Loucy (cell line): ENCODE measurements at regions not wholly inside any gene's neighbourhood (a gene's known extent, or its start where the extent isn't known, plus 50 kb on each side); places are given as distances from the start of the nearest gene placed in this dataset.

Source experiments
- H2AFZ ChIP-seq: fragments of 200-600 bp; sonication (generic); 2 replicates; pipeline ENCODE4 v1.6.0; 2016; ENCODE audit warnings: antibody characterized with exemption, mild to moderate bottlenecking, low read length, moderate library complexity
- H3F3A ChIP-seq: fragments of 200-600 bp; 2 replicates; pipeline ENCODE4 v1.6.0; 2016; ENCODE audit warnings: antibody characterized with exemption, low read depth, mild to moderate bottlenecking
- H3K27me3 ChIP-seq: fragments of 200-600 bp; sonication (generic); 2 replicates; pipeline ENCODE4 v1.6.1; 2014; ENCODE audit warnings: low read length, mild to moderate bottlenecking; ENCODE audit not compliant: insufficient read depth, poor library complexity, severe bottlenecking
- H3K36me3 ChIP-seq: fragments of 200-600 bp; sonication (generic); 2 replicates; pipeline ENCODE4 v1.6.1; 2016; ENCODE audit warnings: low read length; ENCODE audit not compliant: insufficient read depth
- H3K4me1 ChIP-seq: fragments of 200-600 bp; sonication (generic); 2 replicates; pipeline ENCODE4 v1.5.1; 2014; ENCODE audit warnings: low read length, mild to moderate bottlenecking; ENCODE audit not compliant: insufficient read depth, poor library complexity, severe bottlenecking
- H3K4me2 ChIP-seq: fragments of 200-600 bp; sonication (generic); 2 replicates; pipeline ENCODE4 v1.6.0; 2014; ENCODE audit warnings: antibody characterized with exemption, low read length, low read depth, mild to moderate bottlenecking; ENCODE audit not compliant: poor library complexity, severe bottlenecking
- H3K4me3 ChIP-seq: fragments of 200-600 bp; sonication (generic); 2 replicates; pipeline ENCODE4 v1.5.1; 2014; ENCODE audit warnings: low read length, mild to moderate bottlenecking, mixed read lengths; ENCODE audit not compliant: poor library complexity, severe bottlenecking
- H3K79me2 ChIP-seq: fragments of 200-600 bp; sonication (generic); 2 replicates; pipeline ENCODE4 v1.6.1; 2014; ENCODE audit warnings: low read length; ENCODE audit not compliant: insufficient read depth
- H3K9ac ChIP-seq: fragments of 200-600 bp; sonication (generic); 2 replicates; pipeline ENCODE4 v1.6.0; 2014; ENCODE audit warnings: mild to moderate bottlenecking, low read depth, low read length, moderate library complexity; ENCODE audit not compliant: poor library complexity, severe bottlenecking
- H3K9me2 ChIP-seq: fragments of 200-600 bp; sonication (generic); replicated peaks from 2 replicates; pipeline ENCODE4 v1.6.1; 2016; ENCODE audit warnings: low read depth, low read length, mixed read lengths
- H3K9me3 ChIP-seq: fragments of 200-600 bp; sonication (generic); 2 replicates; pipeline ENCODE4 v1.6.1; 2014; ENCODE audit warnings: mild to moderate bottlenecking, antibody characterized with exemption, low read length, low read depth; ENCODE audit not compliant: insufficient read depth
- H4K20me1 ChIP-seq: fragments of 200-600 bp; sonication (generic); 2 replicates; pipeline ENCODE4 v1.6.0; 2014; ENCODE audit warnings: antibody characterized with exemption, low read length, mild to moderate bottlenecking; ENCODE audit not compliant: insufficient read depth, poor library complexity, severe bottlenecking
- CTCF ChIP-seq: fragments of 200-600 bp; sonication (generic); conservative IDR thresholded peaks from 2 replicates; pipeline ENCODE4 v1.5.1; 2014; ENCODE audit warnings: mild to moderate bottlenecking, antibody characterized with exemption, low read length
- EZH2phosphoT487 ChIP-seq: fragments of 200-600 bp; IDR thresholded peaks from 2 replicates; pipeline ENCODE4 v1.6.1; 2018; ENCODE audit warnings: antibody characterized with exemption, mild to moderate bottlenecking, moderate library complexity, borderline replicate concordance

GRCh38 chr10:120365872-120366271 is 91.2 kb upstream of the PLPP4 start:
- H3K79me2 ChIP-seq, result no peaks in the 10 kb centered on the region
- no peaks in the 10 kb centered on the region for H3K27me3 ChIP-seq
- H2AFZ ChIP-seq, result no peak overlapping the region

GRCh38 chr10:120367341-120367740 is 89.7 kb upstream of the PLPP4 start:
- H3K27me3 ChIP-seq, result no peaks in the 10 kb centered on the region
- H3K4me2 ChIP-seq, result no peak overlapping the region
- no peaks in the 10 kb centered on the region for H3F3A ChIP-seq
- H3K9me2 ChIP-seq, result no peaks in the 10 kb centered on the region
- no peaks in the 10 kb centered on the region for H3K9me3 ChIP-seq
- H4K20me1 ChIP-seq, result no peaks in the 10 kb centered on the region
- no peak overlapping the region for H3K9ac ChIP-seq
- no peak for TF ChIP-seq EZH2phosphoT487
- H3K79me2 ChIP-seq, result no peaks in the 10 kb centered on the region
- no peaks in the 10 kb centered on the region for H3K4me1 ChIP-seq
- no peak overlapping the region for H3K4me3 ChIP-seq
- H2AFZ ChIP-seq, result no peak overlapping the region
- no peaks in the 10 kb centered on the region for H3K36me3 ChIP-seq

More at GRCh38 chr10:120365872-120366271, 91.2 kb upstream of the PLPP4 start:
- no peak overlapping the region for H3K4me2 ChIP-seq
- H3K36me3 ChIP-seq, result no peaks in the 10 kb centered on the region
- no peaks in the 10 kb centered on the region for H3F3A ChIP-seq
- H3K9me3 ChIP-seq, result no peaks in the 10 kb centered on the region
- H3K9me2 ChIP-seq, result no peaks in the 10 kb centered on the region
- H4K20me1 ChIP-seq, result no peaks in the 10 kb centered on the region
- no peaks in the 10 kb centered on the region for H3K4me1 ChIP-seq
- H3K9ac ChIP-seq, result no peak overlapping the region
- TF ChIP-seq EZH2phosphoT487 (no peak), CTCF (no peak)
- no peak overlapping the region for H3K4me3 ChIP-seq

GRCh38 chr10:120368338-120368737 is 88.7 kb upstream of the PLPP4 start:
- no peaks in the 10 kb centered on the region for H3K9me3 ChIP-seq
- H3K79me2 ChIP-seq, result no peaks in the 10 kb centered on the region
- H3K4me1 ChIP-seq, result no peaks in the 10 kb centered on the region
- TF ChIP-seq EZH2phosphoT487, result no peak
- TF ChIP-seq CTCF, result no peak
- H3K9ac ChIP-seq, result no peak overlapping the region
- H3K36me3 ChIP-seq, result no peaks in the 10 kb centered on the region
- H3F3A ChIP-seq, result no peaks in the 10 kb centered on the region
- H4K20me1 ChIP-seq, result no peaks in the 10 kb centered on the region
- H3K4me3 ChIP-seq, result no peak overlapping the region
- no peak overlapping the region for H3K4me2 ChIP-seq
- no peak overlapping the region for H2AFZ ChIP-seq
- H3K27me3 ChIP-seq, result no peaks in the 10 kb centered on the region
- H3K9me2 ChIP-seq, result no peaks in the 10 kb centered on the region

GRCh38 chr10:120368927-120369326 is 88.1 kb upstream of the PLPP4 start:
- Histone ChIP-seq H3K79me2 (no peaks in the 10 kb centered on the region), H3K4me2 (no peak overlapping the region), H3K9ac (no peak overlapping the region), H3K27me3 (no peaks in the 10 kb centered on the region), H3K4me3 (no peak overlapping the region), H4K20me1 (no peaks in the 10 kb centered on the region), H3K4me1 (no peaks in the 10 kb centered on the region), H2AFZ (no peak overlapping the region), H3K9me3 (no peaks in the 10 kb centered on the region), H3F3A (no peaks in the 10 kb centered on the region), H3K9me2 (no peaks in the 10 kb centered on the region), H3K36me3 (no peaks in the 10 kb centered on the region)
- TF ChIP-seq CTCF (no peak), EZH2phosphoT487 (no peak)
